ENCODE measurements at regions not wholly inside any gene's neighbourhood (a gene's known extent, or its start where the extent isn't known, plus 50 kb on each side); places are given as distances from the start of the nearest gene placed in this dataset.

DNA sequence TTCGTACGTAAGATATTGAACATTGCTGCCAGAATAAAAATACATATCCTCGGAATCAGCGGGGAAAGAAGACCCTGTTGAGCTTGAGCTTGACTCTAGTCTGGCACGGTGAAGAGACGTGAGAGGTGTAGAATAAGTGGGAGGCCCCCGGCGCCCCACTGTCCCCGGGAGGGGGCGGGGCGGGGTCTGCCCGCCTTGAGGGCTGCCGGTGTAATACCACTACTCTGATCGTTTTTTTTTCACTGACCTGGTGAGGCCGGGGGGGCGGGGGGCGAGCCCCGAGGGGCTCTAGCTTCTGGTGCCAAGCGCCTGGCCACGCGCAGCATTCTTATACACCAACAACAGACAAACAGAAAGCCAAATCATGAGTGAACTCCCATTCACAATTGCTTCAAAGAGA is 324.0 kb upstream of the REG3G start:
- TF ChIP-seq ZNF70 (CRISPR knock-in tag; IDR thresholded peaks at IDR 0.05), result no peak
- TF ChIP-seq, protein P1, sequence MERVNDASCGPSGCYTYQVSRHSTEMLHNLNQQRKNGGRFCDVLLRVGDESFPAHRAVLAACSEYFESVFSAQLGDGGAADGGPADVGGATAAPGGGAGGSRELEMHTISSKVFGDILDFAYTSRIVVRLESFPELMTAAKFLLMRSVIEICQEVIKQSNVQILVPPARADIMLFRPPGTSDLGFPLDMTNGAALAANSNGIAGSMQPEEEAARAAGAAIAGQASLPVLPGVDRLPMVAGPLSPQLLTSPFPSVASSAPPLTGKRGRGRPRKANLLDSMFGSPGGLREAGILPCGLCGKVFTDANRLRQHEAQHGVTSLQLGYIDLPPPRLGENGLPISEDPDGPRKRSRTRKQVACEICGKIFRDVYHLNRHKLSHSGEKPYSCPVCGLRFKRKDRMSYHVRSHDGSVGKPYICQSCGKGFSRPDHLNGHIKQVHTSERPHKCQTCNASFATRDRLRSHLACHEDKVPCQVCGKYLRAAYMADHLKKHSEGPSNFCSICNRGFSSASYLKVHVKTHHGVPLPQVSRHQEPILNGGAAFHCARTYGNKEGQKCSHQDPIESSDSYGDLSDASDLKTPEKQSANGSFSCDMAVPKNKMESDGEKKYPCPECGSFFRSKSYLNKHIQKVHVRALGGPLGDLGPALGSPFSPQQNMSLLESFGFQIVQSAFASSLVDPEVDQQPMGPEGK (CRISPR knock-in tag; IDR thresholded peaks at IDR 0.05; ENCODE audit: borderline replicate concordance), result no peak
- no peak for TF ChIP-seq ZFP30 (CRISPR knock-in tag; IDR thresholded peaks at IDR 0.05)
- TF ChIP-seq ARNTL (CRISPR knock-in tag; IDR thresholded peaks at IDR 0.05; ENCODE audit: borderline replicate concordance, low read depth), result no peak
- TF ChIP-seq, protein P2, sequence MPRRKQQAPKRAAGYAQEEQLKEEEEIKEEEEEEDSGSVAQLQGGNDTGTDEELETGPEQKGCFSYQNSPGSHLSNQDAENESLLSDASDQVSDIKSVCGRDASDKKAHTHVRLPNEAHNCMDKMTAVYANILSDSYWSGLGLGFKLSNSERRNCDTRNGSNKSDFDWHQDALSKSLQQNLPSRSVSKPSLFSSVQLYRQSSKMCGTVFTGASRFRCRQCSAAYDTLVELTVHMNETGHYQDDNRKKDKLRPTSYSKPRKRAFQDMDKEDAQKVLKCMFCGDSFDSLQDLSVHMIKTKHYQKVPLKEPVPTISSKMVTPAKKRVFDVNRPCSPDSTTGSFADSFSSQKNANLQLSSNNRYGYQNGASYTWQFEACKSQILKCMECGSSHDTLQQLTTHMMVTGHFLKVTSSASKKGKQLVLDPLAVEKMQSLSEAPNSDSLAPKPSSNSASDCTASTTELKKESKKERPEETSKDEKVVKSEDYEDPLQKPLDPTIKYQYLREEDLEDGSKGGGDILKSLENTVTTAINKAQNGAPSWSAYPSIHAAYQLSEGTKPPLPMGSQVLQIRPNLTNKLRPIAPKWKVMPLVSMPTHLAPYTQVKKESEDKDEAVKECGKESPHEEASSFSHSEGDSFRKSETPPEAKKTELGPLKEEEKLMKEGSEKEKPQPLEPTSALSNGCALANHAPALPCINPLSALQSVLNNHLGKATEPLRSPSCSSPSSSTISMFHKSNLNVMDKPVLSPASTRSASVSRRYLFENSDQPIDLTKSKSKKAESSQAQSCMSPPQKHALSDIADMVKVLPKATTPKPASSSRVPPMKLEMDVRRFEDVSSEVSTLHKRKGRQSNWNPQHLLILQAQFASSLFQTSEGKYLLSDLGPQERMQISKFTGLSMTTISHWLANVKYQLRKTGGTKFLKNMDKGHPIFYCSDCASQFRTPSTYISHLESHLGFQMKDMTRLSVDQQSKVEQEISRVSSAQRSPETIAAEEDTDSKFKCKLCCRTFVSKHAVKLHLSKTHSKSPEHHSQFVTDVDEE (CRISPR knock-in tag; IDR thresholded peaks at IDR 0.05), result no peak
- TF ChIP-seq ZFP3 (CRISPR knock-in tag; IDR thresholded peaks at IDR 0.05), result no peak
- no peak for TF ChIP-seq PPARA (CRISPR knock-in tag; IDR thresholded peaks at IDR 0.05; ENCODE audit: borderline replicate concordance)
- no peak for TF ChIP-seq ZNF565 (CRISPR knock-in tag; conservative IDR thresholded peaks at IDR 0.05; ENCODE audit: low read depth)
- TF ChIP-seq RARB (CRISPR knock-in tag; IDR thresholded peaks at IDR 0.05), result no peak
- no peak for TF ChIP-seq TOX (CRISPR knock-in tag; IDR thresholded peaks at IDR 0.05; ENCODE audit: borderline replicate concordance)
- no peak for TF ChIP-seq SNAI2 (CRISPR knock-in tag; IDR thresholded peaks at IDR 0.05)
- TF ChIP-seq, protein P3, sequence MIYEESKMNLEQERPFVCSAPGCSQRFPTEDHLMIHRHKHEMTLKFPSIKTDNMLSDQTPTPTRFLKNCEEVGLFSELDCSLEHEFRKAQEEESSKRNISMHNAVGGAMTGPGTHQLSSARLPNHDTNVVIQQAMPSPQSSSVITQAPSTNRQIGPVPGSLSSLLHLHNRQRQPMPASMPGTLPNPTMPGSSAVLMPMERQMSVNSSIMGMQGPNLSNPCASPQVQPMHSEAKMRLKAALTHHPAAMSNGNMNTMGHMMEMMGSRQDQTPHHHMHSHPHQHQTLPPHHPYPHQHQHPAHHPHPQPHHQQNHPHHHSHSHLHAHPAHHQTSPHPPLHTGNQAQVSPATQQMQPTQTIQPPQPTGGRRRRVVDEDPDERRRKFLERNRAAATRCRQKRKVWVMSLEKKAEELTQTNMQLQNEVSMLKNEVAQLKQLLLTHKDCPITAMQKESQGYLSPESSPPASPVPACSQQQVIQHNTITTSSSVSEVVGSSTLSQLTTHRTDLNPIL (CRISPR knock-in tag; IDR thresholded peaks at IDR 0.05; ENCODE audit: low read depth), result no peak
- no peak for TF ChIP-seq ISL1 (CRISPR knock-in tag; IDR thresholded peaks at IDR 0.05)
- TF ChIP-seq ZNF8 (CRISPR knock-in tag; IDR thresholded peaks at IDR 0.05), result no peak

Data from SK-N-SH treated with all-trans-retinoic acid at 6 μM for 48 hours (cell line).